ENCODE measurements at regions not wholly inside any gene's neighbourhood (a gene's known extent, or its start where the extent isn't known, plus 50 kb on each side); places are given as distances from the start of the nearest gene placed in this dataset.
A peak's percentile ranks its signal among the peaks of the same experiment; 100 is the strongest.

GRCh38 chr9:13387734-13388067, 108.2 kb upstream of the MPDZ start:
- no peaks in the 10 kb centered on the region for H3K27me3 ChIP-seq (ENCODE audit: control insufficient read depth, insufficient read depth, low read length)
- TF ChIP-seq CTCF (IDR thresholded peaks at IDR 0.05; ENCODE audit: insufficient read depth, low read length, poor library complexity, severe bottlenecking) = no peak
- no peak overlapping the region for H3K4me3 ChIP-seq (ENCODE audit: low read depth, low read length)
- DNase-seq (ENCODE audit: low read depth) = no peak
- H3K36me3 ChIP-seq (ENCODE audit: control insufficient read depth, insufficient read depth, low read length) = no peaks in the 10 kb centered on the region

GRCh38 chr9:13386935-13387733, 107.6 kb upstream of the MPDZ start:
- Histone ChIP-seq H3K27me3 (ENCODE audit: control insufficient read depth, insufficient read depth, low read length) (no peaks in the 10 kb centered on the region), H3K4me3 (ENCODE audit: low read depth, low read length) (no peak overlapping the region), H3K36me3 (ENCODE audit: control insufficient read depth, insufficient read depth, low read length) (no peaks in the 10 kb centered on the region)
- DNase-seq (ENCODE audit: low read depth) = peak; percentile 29
- no peak for TF ChIP-seq CTCF (IDR thresholded peaks at IDR 0.05; ENCODE audit: insufficient read depth, low read length, poor library complexity, severe bottlenecking)

DNA sequence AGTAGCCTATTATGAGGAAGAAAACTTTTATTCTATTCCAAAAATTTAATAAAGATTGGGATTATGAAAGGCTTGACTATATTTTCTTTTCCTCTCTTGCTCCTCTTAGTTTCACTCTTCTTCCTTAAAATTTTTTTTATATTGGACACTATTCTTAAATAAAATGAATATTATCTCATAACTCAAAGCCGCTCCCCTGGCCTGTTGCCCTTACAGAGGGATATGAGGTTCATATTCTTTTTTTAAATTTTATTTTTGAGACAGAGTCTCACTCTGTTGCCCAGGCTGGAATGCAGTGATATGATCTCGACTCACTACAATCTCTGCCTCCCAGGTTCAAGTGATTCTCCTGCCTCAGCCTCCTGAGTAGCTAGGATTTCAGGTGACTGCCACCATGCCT, 106.8 kb upstream of the MPDZ start:
- H3K36me3 ChIP-seq (ENCODE audit: control insufficient read depth, insufficient read depth, low read length) = no peaks in the 10 kb centered on the region

DNA sequence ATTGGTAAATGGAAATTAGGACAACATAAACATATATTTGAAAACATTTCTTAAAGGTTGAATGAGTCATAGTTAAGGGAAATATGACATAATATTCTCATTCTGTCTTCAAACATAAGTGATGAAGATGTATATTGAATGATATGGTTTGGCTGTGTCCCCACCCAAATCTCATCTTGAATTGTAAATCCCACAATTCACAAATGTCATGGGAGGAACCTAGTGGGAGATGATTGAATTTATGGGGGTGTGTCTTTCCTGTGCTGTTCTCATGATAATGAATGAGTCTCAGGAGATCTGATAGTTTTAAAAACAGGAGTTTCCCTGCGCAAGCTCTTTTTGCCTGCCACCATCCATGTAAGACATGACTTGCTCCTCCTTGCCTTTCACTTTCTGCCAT, 104.4 kb upstream of the MPDZ start:
- Histone ChIP-seq H3K36me3 (ENCODE audit: control insufficient read depth, insufficient read depth, low read length) (no peaks in the 10 kb centered on the region), H3K27me3 (ENCODE audit: control insufficient read depth, insufficient read depth, low read length) (no peaks in the 10 kb centered on the region), H3K4me3 (ENCODE audit: low read depth, low read length) (no peak overlapping the region)
- no peak for DNase-seq (ENCODE audit: low read depth)
- no peak for TF ChIP-seq CTCF (IDR thresholded peaks at IDR 0.05; ENCODE audit: insufficient read depth, low read length, poor library complexity, severe bottlenecking)

More for the DNA sequence above, 106.8 kb upstream of the MPDZ start:
- DNase-seq (ENCODE audit: low read depth) = no peak
- no peak overlapping the region for H3K4me3 ChIP-seq (ENCODE audit: low read depth, low read length)
- no peaks in the 10 kb centered on the region for H3K27me3 ChIP-seq (ENCODE audit: control insufficient read depth, insufficient read depth, low read length)
- no peak for TF ChIP-seq CTCF (IDR thresholded peaks at IDR 0.05; ENCODE audit: insufficient read depth, low read length, poor library complexity, severe bottlenecking)

GRCh38 chr9:13383216-13383615, 103.7 kb upstream of the MPDZ start:
- TF ChIP-seq CTCF (IDR thresholded peaks at IDR 0.05; ENCODE audit: insufficient read depth, low read length, poor library complexity, severe bottlenecking) = no peak
- H3K27me3 ChIP-seq (ENCODE audit: control insufficient read depth, insufficient read depth, low read length) = no peaks in the 10 kb centered on the region
- no peak overlapping the region for H3K4me3 ChIP-seq (ENCODE audit: low read depth, low read length)
- H3K36me3 ChIP-seq (ENCODE audit: control insufficient read depth, insufficient read depth, low read length) = no peaks in the 10 kb centered on the region
- no peak for DNase-seq (ENCODE audit: low read depth)

- no peak overlapping the region for H3K4me3 ChIP-seq (ENCODE audit: low read depth, low read length)
- DNase-seq (ENCODE audit: low read depth) = no peak
- no peak for TF ChIP-seq CTCF (IDR thresholded peaks at IDR 0.05; ENCODE audit: insufficient read depth, low read length, poor library complexity, severe bottlenecking)
Measured at GRCh38 chr9:13382595-13382994, 103.1 kb upstream of the MPDZ start.

More at GRCh38 chr9:13382595-13382994, 103.1 kb upstream of the MPDZ start:
- H3K36me3 ChIP-seq (ENCODE audit: control insufficient read depth, insufficient read depth, low read length) = no peaks in the 10 kb centered on the region
- H3K27me3 ChIP-seq (ENCODE audit: control insufficient read depth, insufficient read depth, low read length) = no peaks in the 10 kb centered on the region

Data from kidney epithelial cell (primary cell).